ENCODE measurements at regions not wholly inside any gene's neighbourhood (a gene's known extent, or its start where the extent isn't known, plus 50 kb on each side); places are given as distances from the start of the nearest gene placed in this dataset.

DNA sequence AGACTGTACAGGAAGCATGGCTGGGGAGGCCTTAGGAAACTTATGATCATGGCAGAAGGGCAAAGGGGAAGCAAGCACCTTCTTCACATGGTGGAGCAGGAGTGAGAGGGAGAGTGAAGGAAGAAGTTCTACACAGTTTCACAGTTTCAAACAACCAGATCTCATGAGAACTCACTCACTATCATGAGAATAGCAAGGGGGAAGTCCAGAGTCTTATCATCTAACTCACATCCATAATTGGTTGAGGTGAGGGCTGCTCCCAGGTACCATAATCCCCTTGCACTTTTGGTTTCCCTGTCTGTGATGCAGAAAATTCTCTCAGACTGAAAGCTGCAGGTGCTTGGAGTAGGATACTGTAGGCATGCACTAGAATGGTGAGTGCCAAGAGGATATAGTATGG lies 233.8 kb upstream of the CPEB2 start:
- TF ChIP-seq POLR2A (IDR thresholded peaks at IDR 0.05) (no peak), CTCF (IDR thresholded peaks at IDR 0.05) (no peak), EP300 (IDR thresholded peaks at IDR 0.05) (no peak)
